NCI-H1694 (cell line): ENCODE measurements at regions not wholly inside any gene's neighbourhood (a gene's known extent, or its start where the extent isn't known, plus 50 kb on each side); places are given as distances from the start of the nearest gene placed in this dataset.
"Not testable (repeated sequence)": the region's sequence is repeated elsewhere in the genome, so short reads cannot be mapped to it uniquely, and the experiment has no call there.

Experiments used
- DNase-seq: peaks from one replicate; lab custom pipeline; 2025; lab: John Stamatoyannopoulos, UW

DNA sequence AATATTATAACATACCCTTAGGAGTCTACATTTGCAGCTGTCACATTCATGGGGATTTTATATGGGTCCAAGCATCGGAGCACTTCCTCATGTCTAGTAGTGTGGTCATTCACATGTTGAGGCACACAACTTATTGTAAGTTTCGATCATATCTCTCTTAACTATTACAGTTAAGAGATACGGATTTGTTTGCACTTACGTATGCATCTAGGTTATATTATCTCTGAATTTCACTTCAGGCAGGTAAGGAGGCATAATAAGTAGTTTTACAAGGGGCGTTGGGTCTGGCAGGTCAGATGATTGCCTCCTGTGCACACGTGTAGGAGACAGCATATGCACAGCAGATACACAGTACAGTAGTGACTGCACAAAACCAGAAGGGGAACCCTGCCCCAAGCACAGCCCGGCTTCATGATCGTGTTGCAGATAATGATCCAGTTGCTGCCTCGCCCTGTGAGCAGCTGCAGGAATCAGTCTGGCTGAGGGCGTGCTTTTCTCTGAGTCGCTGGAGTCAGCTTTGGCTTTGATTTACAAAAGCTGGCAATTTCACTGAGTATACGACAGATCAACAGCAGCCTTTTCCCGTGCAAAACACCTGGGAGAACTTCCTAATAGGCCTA is 302.9 kb upstream of the GATB start:
- DNase-seq: peak; percentile 20

DNA sequence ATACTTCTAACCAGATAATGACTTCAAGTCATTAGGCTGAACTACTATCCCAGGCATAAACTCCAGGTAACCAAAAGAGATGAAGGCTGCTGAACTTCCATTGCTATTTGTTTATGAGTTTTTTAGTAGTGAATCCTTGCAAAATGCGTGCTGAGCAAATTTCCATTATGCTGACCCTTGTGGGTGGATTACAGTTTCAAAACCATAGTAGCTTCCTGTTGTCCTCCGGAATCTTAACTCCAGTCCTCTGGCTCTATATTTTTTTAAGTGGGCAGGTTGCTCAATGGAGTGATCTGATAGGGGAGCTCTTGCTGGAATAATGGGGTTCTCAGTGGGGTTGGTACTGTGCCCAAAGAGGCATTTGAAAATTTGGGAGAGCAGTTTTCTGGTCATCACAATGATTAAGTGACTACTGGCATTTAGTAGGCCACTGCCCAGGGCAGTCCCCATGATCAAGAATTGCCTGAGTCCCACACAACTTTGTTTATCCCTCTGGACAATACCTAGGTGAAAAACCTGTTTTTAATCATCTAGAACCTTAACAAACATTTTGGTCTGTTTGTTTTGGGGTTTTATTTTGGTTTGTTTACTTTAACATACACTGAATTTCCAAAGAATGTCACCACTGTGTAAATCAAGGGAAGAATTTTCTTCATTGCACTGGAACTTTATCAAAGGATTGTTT is 302.3 kb upstream of the GATB start:
- DNase-seq: no peak

DNA sequence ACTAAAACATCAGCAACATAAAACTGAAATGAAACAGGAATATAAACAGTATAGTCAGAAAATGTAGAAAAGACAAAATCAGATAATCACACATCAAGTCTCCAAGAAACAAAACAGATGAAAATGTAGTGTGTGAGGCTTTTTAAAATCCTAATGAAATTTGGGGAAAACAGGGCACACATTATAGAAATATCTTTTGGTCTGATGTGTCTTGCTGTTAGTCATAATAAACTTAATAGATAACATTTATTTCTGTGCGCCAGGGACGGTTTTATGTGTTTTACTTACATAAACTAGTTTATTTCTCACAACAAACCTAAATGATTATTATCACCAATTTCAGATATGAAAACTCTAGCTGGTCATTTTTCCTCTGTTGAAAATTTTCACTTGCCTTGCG is 293.9 kb upstream of the GATB start:
- DNase-seq: no peak

DNA sequence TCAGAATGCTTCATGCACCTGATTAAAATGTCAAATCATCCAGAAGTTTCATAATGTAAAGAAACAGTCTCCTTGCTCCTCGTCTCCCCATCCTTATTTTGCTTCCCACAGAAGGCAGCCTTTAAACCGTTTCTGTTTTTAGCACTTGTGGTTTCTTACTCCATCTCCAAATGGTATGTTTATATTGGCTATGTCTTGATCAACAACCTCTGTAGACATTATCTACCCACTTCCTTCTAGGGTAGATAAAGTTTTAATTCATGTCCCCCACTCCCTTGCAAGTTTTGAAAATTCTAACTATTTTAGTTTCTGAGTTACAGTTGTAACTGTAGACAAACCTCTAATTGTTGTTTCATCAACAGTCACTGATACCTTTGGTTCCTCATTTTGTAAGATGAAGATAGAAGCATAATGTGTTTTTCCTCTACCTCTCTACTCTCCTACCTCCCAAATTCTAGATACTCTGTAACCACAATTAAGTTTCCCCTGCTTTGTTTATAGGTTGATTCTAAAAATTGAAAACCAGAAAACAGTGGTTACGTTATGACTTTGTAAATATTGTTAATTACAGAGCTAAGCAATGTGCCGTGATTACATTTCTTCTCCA is 291.7 kb upstream of the GATB start:
- DNase-seq: no peak

DNA sequence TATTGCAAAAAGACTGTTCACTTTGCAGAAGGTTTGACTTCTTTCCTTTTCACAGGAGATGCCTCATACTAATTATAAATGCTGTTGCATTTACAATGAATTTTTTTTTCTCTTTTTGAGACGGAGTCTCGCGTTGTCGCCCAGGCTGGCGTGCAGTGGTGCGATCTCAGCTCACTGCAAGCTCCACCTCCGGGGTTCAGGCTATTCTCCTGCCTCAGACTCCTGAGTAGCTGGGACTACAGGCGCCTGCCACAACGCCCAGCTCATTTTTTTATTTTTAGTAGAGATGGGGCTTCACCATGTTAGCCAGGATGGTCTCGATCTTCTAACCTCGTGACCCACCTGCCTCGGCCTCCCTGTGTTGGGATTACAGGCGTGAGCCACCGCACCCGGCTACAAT is 290.5 kb upstream of the GATB start:
- DNase-seq: not testable (repeated sequence)

DNA sequence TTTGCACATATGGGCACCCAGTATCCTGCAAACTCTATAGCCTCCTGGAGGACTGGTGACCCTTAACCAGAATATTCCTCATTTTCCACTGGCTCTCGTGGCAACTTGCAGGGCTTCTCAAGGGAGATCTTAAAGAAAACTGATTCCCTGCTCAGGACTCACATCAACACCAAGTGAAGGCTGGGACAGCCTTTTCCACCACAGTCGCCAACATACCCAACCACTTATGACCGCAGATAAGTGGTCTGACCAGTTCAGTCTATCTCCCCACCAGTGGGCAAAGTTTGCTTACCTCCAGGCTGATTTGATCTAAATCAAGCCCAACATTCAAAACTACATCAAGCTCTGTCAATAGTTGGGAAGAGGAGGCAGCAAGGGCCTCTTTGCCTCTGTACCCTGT is 289.3 kb upstream of the GATB start:
- no peak for DNase-seq

DNA sequence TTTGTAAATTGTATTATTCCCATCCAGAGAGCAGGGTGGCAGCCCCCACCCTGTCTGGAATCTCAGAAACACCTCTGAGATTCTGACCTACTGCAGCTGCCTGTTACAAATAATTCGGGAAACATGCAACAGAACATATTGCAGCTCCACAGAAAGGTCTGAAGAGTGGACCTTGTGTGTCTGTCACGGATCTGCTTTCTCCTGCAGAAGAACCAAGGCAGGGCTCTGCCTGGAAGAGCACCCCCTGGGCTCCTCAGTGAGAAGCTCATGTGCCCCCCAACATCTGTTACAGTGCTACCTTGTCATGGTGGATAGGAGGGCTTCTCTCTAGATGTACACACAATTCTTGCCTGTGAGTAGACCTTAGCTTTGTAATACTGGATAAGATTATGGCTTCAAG is 286.6 kb upstream of the GATB start:
- no peak for DNase-seq

DNA sequence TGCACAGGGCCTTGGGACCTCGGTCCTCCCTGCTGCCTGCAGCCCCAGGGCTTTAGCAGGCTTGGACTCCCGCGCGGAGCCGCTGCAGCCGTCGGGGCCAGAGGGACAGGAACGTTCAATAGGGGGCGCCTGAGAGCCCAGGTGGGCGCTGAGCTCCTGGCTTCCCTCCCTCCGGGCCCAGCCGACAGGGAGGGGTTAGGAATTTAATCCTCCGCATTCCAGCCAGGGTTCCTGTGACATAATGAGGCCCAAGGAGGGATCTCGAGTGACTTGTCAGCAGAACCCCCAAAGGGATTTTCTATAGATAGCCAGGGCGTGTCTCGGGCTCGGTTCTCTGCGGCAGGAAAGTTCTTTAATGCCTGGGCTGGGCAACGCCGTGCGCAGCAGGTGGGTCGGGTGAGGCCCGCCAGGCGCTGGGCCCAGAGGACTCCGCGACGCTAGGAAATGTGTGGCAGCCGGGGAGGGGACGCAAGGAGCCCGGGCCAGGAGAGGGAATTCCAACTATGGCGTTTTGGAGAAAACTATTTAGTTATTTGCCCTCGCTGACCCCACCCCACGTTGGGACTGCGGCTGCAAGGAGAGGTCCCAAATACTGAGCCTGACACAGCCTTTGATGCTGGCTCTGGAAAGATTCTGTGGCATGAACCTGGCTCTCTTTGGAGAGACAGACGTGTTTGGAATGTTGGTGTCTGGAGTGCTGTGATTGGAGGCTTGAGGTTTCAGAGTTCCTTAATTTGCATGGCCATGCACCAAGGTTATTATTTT is 285.2 kb upstream of the GATB start:
- DNase-seq: no peak

DNA sequence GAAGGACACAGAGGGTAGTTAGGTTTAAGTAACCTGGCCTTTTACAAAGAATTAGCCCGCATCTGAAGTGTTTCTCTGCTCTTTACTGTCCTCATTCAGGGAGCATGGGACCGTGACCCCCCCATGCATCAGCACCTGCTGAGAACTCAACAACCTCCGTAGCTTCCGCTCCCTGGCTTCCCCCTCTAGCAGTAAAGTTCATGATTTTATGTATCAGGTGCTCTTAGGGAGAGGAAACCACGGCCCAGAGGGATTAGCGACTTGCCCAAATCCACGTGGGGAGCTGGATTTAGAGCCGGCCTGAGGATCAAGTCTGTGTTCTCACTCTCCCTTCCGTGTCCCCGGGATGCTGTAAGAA is 284.6 kb upstream of the GATB start:
- no peak for DNase-seq

DNA sequence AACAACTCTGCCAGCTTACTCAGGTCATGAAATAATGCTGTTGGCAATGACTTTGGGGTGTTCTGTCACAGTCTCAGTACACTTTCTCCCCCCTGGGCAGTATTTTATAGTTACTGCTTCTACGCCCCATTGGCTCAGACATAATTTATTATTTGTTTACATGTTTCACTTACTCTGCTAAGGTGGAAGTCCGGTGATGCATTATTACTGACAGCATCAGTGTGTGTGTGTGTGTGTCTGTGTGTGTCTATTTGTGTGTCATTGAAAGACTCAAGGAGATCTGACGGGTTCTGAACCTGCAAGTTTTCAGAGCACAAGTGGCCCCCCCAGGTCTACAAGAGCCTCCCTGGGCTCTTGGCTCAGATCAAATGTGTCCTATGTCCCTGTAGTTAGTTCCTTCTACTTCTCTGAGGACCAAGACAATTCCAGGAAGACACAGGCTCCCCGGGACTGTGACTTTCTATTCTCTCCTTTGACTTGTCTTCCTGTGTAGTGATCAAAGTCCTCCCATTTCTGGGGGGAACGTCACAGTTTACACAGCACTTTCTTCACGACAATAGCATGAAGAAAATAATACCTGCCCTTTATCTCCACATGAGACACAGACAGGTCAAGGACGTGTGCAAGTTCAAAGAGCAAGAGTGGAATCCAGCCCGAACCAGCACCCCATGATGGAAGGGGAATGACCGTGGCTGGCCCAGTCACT is 283.7 kb upstream of the GATB start:
- no peak for DNase-seq

DNA sequence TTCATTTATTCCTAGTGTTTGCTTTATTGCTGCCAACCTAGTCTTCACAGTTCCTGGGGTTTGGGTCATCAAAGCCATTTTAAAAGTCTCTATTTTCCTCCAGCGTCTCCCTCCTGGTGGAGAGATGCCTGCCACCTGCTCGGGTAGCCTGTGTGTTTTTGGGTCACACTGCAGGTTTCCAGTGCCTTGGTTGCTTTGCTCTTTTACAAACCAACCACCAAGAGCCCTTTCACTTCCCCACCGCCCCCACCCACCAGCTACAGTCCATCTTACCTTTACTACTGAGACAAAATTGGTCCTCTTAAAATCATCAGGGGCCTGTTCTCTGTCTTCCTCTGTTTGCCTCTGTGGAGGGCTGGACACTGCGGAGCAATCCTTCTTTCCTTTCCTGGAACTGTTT is 280.5 kb upstream of the GATB start:
- no peak for DNase-seq

DNA sequence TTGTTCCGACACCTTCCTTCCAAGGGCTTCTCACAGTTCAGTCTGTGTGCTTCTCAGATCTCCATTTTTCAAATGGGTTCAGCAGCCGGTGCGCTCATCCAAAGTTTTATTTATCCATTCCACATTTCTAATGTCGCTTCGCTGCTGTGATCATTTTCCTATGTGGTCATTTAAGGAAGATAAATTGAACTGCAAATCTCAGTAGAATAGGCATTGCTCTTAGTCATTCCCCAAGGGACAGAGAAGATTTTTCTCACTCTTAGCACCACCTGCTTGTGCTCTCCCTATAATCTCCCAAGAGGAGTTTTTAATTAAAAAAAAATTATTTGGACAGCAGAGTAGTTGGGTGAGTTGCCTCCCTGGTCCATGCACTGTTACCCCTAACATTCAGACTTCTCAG is 278.9 kb upstream of the GATB start:
- no peak for DNase-seq

DNA sequence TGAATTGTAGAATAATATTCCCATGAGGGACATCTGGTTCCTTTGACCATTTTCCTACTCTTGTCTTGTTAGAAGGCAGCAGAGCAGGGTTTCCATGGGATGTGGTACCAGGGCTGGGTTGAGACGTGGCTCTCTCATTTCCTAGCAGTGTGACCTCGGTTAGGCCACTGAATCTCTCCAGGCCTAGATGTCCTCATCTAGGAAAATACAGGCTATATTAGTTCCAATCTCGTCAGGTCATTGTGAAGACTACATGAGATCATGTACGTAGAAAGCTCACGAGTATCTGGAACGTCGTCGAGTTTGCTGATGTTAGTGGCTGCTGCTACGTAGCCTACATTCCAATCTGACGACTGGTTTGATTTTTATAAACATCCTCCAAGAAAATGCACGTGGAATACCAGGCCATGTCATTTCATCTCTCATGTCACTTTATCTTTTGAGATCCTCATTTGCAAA is 278.2 kb upstream of the GATB start:
- no peak for DNase-seq

DNA sequence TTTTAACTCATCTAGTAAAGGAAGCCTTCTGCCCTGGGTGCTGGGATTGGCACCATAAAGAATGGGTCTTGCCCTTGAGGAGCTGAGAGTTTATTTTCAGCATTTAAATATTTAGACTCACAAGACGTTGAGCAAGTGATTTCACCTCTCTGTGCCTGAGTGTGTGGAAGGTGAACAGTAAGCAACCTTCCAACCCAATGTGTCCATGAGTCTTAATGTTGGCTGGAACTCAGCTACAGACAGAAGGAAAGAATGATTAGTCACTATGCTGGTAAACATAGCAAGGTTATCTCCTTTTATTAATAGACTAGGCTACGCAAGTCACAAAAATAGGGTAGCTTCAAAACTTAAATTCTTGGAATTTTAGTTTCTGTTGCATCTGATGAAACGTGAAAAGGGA is 277.4 kb upstream of the GATB start:
- no peak for DNase-seq

DNA sequence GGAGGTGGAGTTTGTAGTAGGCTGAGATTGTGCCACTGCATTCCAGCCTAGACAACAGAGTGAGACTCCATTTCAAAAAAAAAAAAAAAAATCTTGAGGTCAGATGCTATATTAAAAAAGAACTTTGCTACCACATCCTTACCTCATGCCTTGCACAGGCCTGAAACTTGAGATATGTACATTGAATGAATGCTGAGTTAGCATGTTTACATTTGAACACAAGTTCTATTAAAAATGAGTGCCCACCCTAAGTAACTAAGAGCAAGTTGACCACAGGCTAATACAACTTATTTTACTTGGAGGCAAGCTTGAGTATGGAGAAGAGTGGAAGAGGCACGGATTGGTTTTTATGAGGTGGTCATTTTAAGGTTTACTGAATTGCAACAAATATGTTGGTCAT is 276.6 kb upstream of the GATB start:
- no peak for DNase-seq

DNA sequence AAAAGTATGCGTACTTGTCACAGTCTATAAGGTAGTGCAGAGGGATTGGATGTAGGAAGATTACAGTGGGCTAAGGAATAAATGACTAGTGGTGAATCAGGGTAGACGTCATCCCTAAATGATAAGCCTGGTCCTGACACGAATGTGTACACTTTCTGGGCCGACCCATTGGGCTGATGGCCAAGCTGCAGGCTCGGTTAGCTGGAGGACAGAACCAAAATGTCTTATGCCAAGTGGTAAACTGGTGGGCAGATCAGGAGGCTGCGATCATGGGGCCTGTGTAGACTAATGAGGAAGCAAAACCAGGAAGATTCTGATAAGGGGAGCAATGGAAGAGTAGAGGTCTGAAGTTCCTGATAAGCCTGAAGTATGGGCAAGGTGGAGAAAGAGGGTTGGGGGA is 272.8 kb upstream of the GATB start:
- DNase-seq: no peak

DNA sequence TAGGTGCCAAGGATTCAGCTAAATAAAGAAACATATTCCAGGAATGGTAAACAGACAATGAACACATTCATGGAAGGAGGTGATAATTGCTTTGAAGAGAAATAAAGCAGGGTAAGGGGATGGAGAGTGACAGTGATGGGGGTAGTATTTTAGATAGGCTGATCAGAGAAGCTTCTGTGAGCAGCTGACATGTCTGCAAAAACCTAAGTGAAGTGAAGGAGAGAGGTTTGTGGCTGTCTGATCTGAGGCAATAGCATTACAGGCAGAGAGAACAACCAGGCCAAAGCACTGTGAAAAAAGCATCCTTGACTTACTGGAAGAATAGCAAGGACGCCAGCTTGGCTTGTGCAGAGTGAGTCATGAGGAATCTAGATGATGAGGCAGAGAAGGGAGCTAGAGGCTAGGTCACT is 271.9 kb upstream of the GATB start:
- DNase-seq: no peak

DNA sequence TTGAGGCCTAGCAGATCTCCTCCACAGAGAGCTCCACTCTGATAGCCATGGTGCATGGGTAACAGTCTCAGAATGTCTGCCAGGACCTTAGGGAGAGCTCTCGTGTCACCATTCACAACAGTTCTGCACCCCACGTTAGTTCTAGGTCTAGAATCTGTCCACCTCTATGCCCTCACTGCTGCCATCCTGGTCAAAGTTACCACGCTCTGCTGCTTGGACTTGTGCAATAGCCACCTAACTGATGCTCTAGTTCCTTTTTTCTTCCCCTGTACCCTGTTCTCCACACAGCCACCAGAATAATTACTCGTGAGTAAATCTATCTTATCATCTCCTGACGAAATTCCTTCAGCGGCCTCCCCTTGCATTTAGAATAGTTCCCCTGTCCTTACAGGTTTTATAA is 268.8 kb upstream of the GATB start:
- no peak for DNase-seq

DNA sequence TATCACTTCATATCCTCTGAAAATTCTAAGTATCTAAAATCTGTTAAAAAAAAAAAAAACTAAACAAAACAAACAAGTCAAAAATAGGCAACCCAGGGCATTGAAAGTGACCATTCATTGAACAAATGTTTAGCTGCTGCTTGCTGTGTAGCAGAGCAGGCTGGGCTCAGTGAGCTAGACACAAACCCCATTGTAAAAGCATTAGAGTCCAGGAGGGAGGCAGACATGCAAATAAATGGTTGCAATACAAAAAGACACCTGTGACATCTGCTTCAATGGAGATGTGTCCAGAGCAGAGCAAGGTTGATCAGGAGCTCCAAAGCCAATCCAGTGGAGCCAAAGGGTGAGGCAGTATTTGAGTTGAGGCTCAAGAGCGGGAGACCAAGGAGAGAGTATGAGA is 267.3 kb upstream of the GATB start:
- no peak for DNase-seq

DNA sequence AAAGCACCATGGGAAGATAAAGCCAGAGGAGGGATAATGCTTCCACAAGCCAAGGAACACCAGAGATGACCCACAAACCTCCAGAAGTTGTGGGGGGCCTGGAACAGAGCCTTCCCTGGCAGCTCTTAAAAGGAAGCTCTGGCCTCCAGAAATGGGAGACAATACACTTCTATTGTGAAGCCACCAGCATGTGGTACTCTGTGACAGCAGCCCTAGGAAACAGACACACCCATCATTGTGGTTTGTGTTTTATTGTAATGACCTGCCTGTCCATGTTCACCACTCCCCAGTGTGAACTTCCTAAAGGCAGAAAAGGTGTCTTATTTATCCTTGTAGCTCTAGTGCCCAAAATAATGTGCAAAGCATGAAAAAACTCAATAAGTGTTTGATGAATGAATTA is 264.1 kb upstream of the GATB start:
- no peak for DNase-seq

DNA sequence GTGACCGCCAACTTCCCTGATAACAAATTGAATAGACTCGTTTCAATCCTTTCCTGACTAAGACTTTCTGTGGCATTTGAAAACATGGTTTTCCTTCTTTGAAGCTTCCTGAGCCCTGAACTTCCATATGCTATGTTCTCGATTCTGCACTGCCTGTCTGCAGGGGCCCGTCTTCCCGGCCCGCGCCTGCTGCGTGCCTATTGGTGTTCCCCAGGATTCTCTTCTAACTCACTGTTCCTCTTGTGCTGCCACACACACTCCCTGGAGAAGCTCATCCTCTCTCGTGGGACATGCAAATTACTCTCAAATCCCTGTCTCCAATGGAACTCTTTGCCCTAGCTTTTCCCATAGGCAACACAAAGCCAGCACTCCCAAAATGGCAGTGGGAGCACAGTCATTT is 262.9 kb upstream of the GATB start:
- DNase-seq: no peak

DNA sequence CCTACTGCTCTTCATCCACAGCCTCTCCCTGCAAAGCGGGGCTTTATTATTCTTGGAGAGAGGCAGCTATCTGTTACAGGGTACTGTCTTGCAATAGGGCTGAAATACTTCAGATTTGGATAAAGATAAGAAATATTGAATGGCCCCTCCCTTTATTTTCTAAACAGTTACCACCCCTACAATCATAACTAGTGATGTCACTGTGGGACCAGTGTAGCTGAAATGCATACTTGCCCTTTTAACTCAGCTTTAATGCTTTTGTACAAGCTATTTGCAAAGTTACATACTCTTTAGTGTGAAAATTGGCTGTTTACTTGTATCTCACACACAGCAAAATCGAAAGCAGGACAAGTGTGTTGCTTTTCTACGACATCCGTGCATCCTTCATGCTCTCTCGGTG is 261.7 kb upstream of the GATB start:
- no peak for DNase-seq
